CD14-positive monocyte (primary cell): ENCODE measurements at regions not wholly inside any gene's neighbourhood (a gene's known extent, or its start where the extent isn't known, plus 50 kb on each side); places are given as distances from the start of the nearest gene placed in this dataset.
"Not testable (repeated sequence)": the region's sequence is repeated elsewhere in the genome, so short reads cannot be mapped to it uniquely, and the experiment has no call there.

ENCODE experiments used
- DNase-seq, 3 donors: peaks; one replicate each; pipeline ENCODE4 v3.0.0-alpha.2; 2011 to 2022
- H2AFZ ChIP-seq: 2 replicates; pipeline ENCODE4 v1.6.0; 2012; ENCODE audit warnings: mild to moderate bottlenecking, low read depth, low read length, inconsistent platforms; ENCODE audit not compliant: insufficient read depth, poor library complexity, severe bottlenecking
- H3K27ac ChIP-seq, 2 donors: 1 replicate in 1 of 2; 2 replicates in 1 of 2; pipeline ENCODE4 v1.5.1; 2012 to 2013; ENCODE audit warnings: low read length in 2 of 2, control low read depth in 1 of 2, inconsistent platforms in 1 of 2, low read depth in 1 of 2, mild to moderate bottlenecking in 1 of 2
- H3K27me3 ChIP-seq, 2 donors: one replicate each; pipeline versions ENCODE4 v1.6.0 to v1.6.1; 2011 to 2013; ENCODE audit warnings: low read length in 2 of 2; ENCODE audit not compliant: control insufficient read depth in 2 of 2, insufficient read depth in 2 of 2
- H3K36me3 ChIP-seq, 2 donors: replicated peaks in 1 of 2; 1 replicate in 1 of 2; 2 replicates in 1 of 2; pipeline versions ENCODE4 v1.5.1 to v1.6.1; 2012 to 2013; ENCODE audit warnings: low read length in 2 of 2, control low read depth in 1 of 2, inconsistent platforms in 1 of 2, mild to moderate bottlenecking in 1 of 2; ENCODE audit not compliant: insufficient read depth in 2 of 2, control insufficient read depth in 1 of 2
- H3K4me1 ChIP-seq, 2 donors: 1 replicate in 1 of 2; 2 replicates in 1 of 2; pipeline versions ENCODE4 v1.5.1 to v1.6.1; 2012 to 2013; ENCODE audit warnings: low read length in 2 of 2, control low read depth in 1 of 2, inconsistent platforms in 1 of 2, mild to moderate bottlenecking in 1 of 2, moderate library complexity in 1 of 2; ENCODE audit not compliant: insufficient read depth in 2 of 2, control insufficient read depth in 1 of 2
- H3K4me2 ChIP-seq: replicated peaks from 2 replicates; pipeline ENCODE3; 2012; ENCODE audit warnings: low read length, moderate library complexity, mild to moderate bottlenecking; ENCODE audit not compliant: poor library complexity, severe bottlenecking; ENCODE audit errors: extremely low read depth
- H3K4me3 ChIP-seq, 3 experiments: fragments of 200-600 bp in 1 of 3; sonication (generic) in 1 of 3; replicated peaks in 1 of 3; 1 replicate in 2 of 3; 2 replicates in 1 of 3; pipeline ENCODE4 v1.5.1; 2011 to 2013; ENCODE audit warnings: low read length in 3 of 3, mild to moderate bottlenecking in 3 of 3, control low read depth in 2 of 3, low read depth in 2 of 3, inconsistent platforms in 1 of 3, moderate library complexity in 1 of 3
- H3K79me2 ChIP-seq: 2 replicates; pipeline ENCODE4 v1.6.0; 2012; ENCODE audit warnings: mild to moderate bottlenecking, control low read depth, inconsistent platforms, low read length, moderate library complexity; ENCODE audit not compliant: insufficient read depth
- H3K9ac ChIP-seq: 2 replicates; pipeline ENCODE4 v1.6.0; 2017; ENCODE audit warnings: low read length, mild to moderate bottlenecking; ENCODE audit not compliant: insufficient read depth, poor library complexity, severe bottlenecking
- H3K9me3 ChIP-seq, 2 donors: replicated peaks in 1 of 2; 1 replicate in 1 of 2; 2 replicates in 1 of 2; pipeline versions ENCODE4 v1.5.1 to v1.6.1; 2012 to 2013; ENCODE audit warnings: low read length in 2 of 2, control low read depth in 1 of 2; ENCODE audit not compliant: control insufficient read depth in 1 of 2, insufficient read depth in 1 of 2
- H4K20me1 ChIP-seq: 2 replicates; pipeline ENCODE4 v1.6.0; 2012; ENCODE audit warnings: mild to moderate bottlenecking, low read length, control low read depth, moderate library complexity; ENCODE audit not compliant: insufficient read depth
- H3K27ac Mint-ChIP-seq, 7 donors: one replicate each; pipeline ENCODE4 v1.8.0; 2020; ENCODE audit warnings: mild to moderate bottlenecking in 7 of 7, mixed read lengths in 7 of 7, moderate library complexity in 6 of 7, inconsistent platforms in 2 of 7
- H3K27me3 Mint-ChIP-seq, 3 donors: one replicate each; pipeline ENCODE4 v1.8.0; 2021 to 2022; ENCODE audit warnings: low read depth in 3 of 3, mild to moderate bottlenecking in 3 of 3, mixed read lengths in 3 of 3, moderate library complexity in 3 of 3, inconsistent platforms in 1 of 3
- H3K36me3 Mint-ChIP-seq, 2 donors: one replicate each; pipeline ENCODE4 v1.8.0; 2020; ENCODE audit warnings: mixed read lengths in 2 of 2, inconsistent platforms in 1 of 2, mild to moderate bottlenecking in 1 of 2
- H3K4me1 Mint-ChIP-seq: one replicate; pipeline ENCODE4 v1.8.0; 2020; ENCODE audit warnings: mild to moderate bottlenecking, mixed read lengths
- H3K4me3 Mint-ChIP-seq, 2 donors: one replicate each; pipeline ENCODE4 v1.8.0; 2020; ENCODE audit warnings: mild to moderate bottlenecking in 2 of 2, mixed read lengths in 2 of 2, moderate library complexity in 1 of 2
- H3K9me3 Mint-ChIP-seq, 7 donors: one replicate each; pipeline ENCODE4 v1.8.0; 2020 to 2022; ENCODE audit warnings: mixed read lengths in 7 of 7, mild to moderate bottlenecking in 6 of 7, moderate library complexity in 6 of 7, inconsistent platforms in 2 of 7
- WGBS: methylation state at CpG from one replicate; pipeline ENCODE4 v1.1.5; 2013; ENCODE audit warnings: missing lambda C conversion rate; ENCODE audit not compliant: insufficient coverage; 5-methylcytosine and 5-hydroxymethylcytosine counted together
- intact Hi-C, 2 donors: fragments of 100-400 bp; cut with micrococcal nuclease; formaldehyde crosslinking; loops; one replicate each; pipeline versions ENCODE4 v1.15.0 to v1.15.1; 2023
- TF ChIP-seq, protein P1 (sequence below): fragments of 200-600 bp; IDR thresholded peaks from one replicate; pipeline ENCODE4 v1.8.0; 2022; ENCODE audit warnings: antibody characterized with exemption, mild to moderate bottlenecking

DNA sequence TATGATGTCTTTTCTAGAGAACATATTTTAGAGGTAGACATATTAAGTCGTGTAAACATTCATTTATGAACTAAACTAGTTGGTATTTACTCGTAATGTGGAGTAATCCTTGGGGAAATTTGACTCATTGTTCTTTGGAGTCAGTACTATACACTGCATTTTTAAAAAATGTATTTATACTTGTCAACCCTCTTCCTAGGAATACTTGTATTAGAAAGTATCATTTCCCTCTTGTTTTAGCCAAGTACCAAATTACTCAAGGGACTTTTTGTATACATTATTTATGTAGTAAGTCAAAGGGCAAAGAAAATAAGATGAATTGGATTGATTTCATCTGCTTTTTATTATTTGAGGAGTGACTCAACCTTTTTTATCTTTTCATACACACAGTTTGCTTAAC lies 248.1 kb upstream of the IZUMO3 start:
- no peaks in the 10 kb centered on the region for H4K20me1 ChIP-seq
- H3K36me3 Mint-ChIP-seq: no peaks in the 10 kb centered on the region
- H3K9me3 ChIP-seq: peaks cover 0 to 4% of the 10 kb centered on the region in 2 donors
- no peaks in the 10 kb centered on the region for H3K27me3 Mint-ChIP-seq
- H3K27me3 ChIP-seq: no peaks in the 10 kb centered on the region
- no peaks in the 10 kb centered on the region for H3K4me1 ChIP-seq
- no peak overlapping the region for H3K27ac ChIP-seq
- no peaks in the 10 kb centered on the region for H3K4me1 Mint-ChIP-seq
- WGBS: no CpG with 5 or more reads among the region's 2 CpGs
- H3K4me2 ChIP-seq: no peak overlapping the region
- H3K9me3 Mint-ChIP-seq: peaks cover 2 to 11% (median 4%) of the 10 kb centered on the region in 7 donors
- no peak overlapping the region for H2AFZ ChIP-seq
- no peak overlapping the region for H3K4me3 ChIP-seq
- TF ChIP-seq, protein P1, sequence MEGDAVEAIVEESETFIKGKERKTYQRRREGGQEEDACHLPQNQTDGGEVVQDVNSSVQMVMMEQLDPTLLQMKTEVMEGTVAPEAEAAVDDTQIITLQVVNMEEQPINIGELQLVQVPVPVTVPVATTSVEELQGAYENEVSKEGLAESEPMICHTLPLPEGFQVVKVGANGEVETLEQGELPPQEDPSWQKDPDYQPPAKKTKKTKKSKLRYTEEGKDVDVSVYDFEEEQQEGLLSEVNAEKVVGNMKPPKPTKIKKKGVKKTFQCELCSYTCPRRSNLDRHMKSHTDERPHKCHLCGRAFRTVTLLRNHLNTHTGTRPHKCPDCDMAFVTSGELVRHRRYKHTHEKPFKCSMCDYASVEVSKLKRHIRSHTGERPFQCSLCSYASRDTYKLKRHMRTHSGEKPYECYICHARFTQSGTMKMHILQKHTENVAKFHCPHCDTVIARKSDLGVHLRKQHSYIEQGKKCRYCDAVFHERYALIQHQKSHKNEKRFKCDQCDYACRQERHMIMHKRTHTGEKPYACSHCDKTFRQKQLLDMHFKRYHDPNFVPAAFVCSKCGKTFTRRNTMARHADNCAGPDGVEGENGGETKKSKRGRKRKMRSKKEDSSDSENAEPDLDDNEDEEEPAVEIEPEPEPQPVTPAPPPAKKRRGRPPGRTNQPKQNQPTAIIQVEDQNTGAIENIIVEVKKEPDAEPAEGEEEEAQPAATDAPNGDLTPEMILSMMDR: no peak
- no peak overlapping the region for H3K4me3 Mint-ChIP-seq
- H3K79me2 ChIP-seq: no peaks in the 10 kb centered on the region
- H3K27ac Mint-ChIP-seq: no peak overlapping the region
- DNase-seq: no peak
- no peaks in the 10 kb centered on the region for H3K36me3 ChIP-seq
- H3K9ac ChIP-seq: no peak overlapping the region
- intact Hi-C loops: no loop called here

- intact Hi-C loops: no loop called here
- H3K9me3 ChIP-seq: peaks cover 13 to 20% of the 10 kb centered on the region in 2 donors
- H3K36me3 Mint-ChIP-seq: no peaks in the 10 kb centered on the region
- no peak overlapping the region for H3K9ac ChIP-seq
- peaks cover 0 to 9% (median 8%) of the 10 kb centered on the region in 7 donors for H3K9me3 Mint-ChIP-seq
- no peaks in the 10 kb centered on the region for H3K27me3 ChIP-seq
- no peak overlapping the region for H2AFZ ChIP-seq
- TF ChIP-seq, protein P1: no peak
- H3K4me2 ChIP-seq: no peak overlapping the region
- no peak overlapping the region for H3K4me3 ChIP-seq
- H4K20me1 ChIP-seq: no peaks in the 10 kb centered on the region
- DNase-seq: no peak
- no peaks in the 10 kb centered on the region for H3K36me3 ChIP-seq
- H3K4me1 ChIP-seq: no peaks in the 10 kb centered on the region
- H3K27ac Mint-ChIP-seq: no peak overlapping the region
- no peaks in the 10 kb centered on the region for H3K4me1 Mint-ChIP-seq
- H3K27me3 Mint-ChIP-seq: no peaks in the 10 kb centered on the region
- no peaks in the 10 kb centered on the region for H3K79me2 ChIP-seq
- no peak overlapping the region for H3K27ac ChIP-seq
- H3K4me3 Mint-ChIP-seq: no peak overlapping the region
Observed at GRCh38 chr9:24776226-24776625, 230.5 kb upstream of the IZUMO3 start.

- H3K27me3 Mint-ChIP-seq, H3K9ac ChIP-seq, H3K4me1 ChIP-seq, H3K4me2 ChIP-seq, H3K27me3 ChIP-seq, H3K27ac Mint-ChIP-seq, H2AFZ ChIP-seq, H3K27ac ChIP-seq, H3K4me1 Mint-ChIP-seq, DNase-seq, H3K36me3 Mint-ChIP-seq, H3K79me2 ChIP-seq, H4K20me1 ChIP-seq, H3K4me3 ChIP-seq, H3K4me3 Mint-ChIP-seq, H3K36me3 ChIP-seq, intact Hi-C loops: not testable (repeated sequence)
- peaks cover 0 to 11% (median 8%) of the 10 kb centered on the region in 7 donors for H3K9me3 Mint-ChIP-seq
- H3K9me3 ChIP-seq: peaks cover 13 to 25% of the 10 kb centered on the region in 2 donors
- WGBS: 94% methylated on average over 7 of the region's 8 CpGs
Observed at GRCh38 chr9:24774199-24774598, 228.5 kb upstream of the IZUMO3 start.
